Testis (tissue), 2 donors: ENCODE measurements at regions not wholly inside any gene's neighbourhood (a gene's known extent, or its start where the extent isn't known, plus 50 kb on each side); places are given as distances from the start of the nearest gene placed in this dataset.
A peak's percentile ranks its signal among the peaks of the same experiment; 100 is the strongest.
"Not testable (repeated sequence)": the region's sequence is repeated elsewhere in the genome, so short reads cannot be mapped to it uniquely, and the experiment has no call there.

Source experiments
- DNase-seq: peaks from one replicate; pipeline ENCODE4 v3.0.0-alpha.2; 2019
- H3K27ac ChIP-seq, 2 donors: fragments of 200-600 bp; sonication (generic); one replicate each; pipeline ENCODE4 v1.5.1; 2019
- H3K27me3 ChIP-seq: fragments of 200-600 bp; sonication (generic); one replicate; pipeline ENCODE4 v1.5.1; 2019
- H3K36me3 ChIP-seq: fragments of 200-600 bp; sonication (generic); one replicate; pipeline ENCODE4 v1.5.1; 2017; ENCODE audit warnings: low read depth; ENCODE audit errors: missing control alignments
- H3K4me1 ChIP-seq: fragments of 200-600 bp; sonication (generic); one replicate; pipeline ENCODE4 v1.5.1; 2019
- H3K4me3 ChIP-seq, 2 donors: fragments of 200-600 bp; sonication (generic); one replicate each; pipeline ENCODE4 v1.5.1; 2017 to 2019
- H3K9me3 ChIP-seq: fragments of 200-600 bp; sonication (generic); one replicate; pipeline ENCODE4 v1.5.1; 2017
- POLR2A ChIP-seq: fragments of 450-650 bp; IDR thresholded peaks from one replicate; pipeline ENCODE4 v1.6.1; 2017; ENCODE audit warnings: antibody characterized with exemption, mild to moderate bottlenecking, moderate library complexity
- WGBS, 2 donors: methylation state at CpG; one replicate each; pipeline ENCODE4 v1.1.5; 2018; 5-methylcytosine and 5-hydroxymethylcytosine counted together
- intact Hi-C: fragments of 100-400 bp; cut with DNase I; formaldehyde crosslinking; loops from one replicate; pipeline ENCODE4 v1.15.1; 2023; ENCODE audit warnings: low total_unique reads
- TF ChIP-seq, protein P1 (sequence below), 3 experiments: fragments of 450-650 bp in 2 of 3; fragments of 200-600 bp in 1 of 3; sonication (generic) in 1 of 3; IDR thresholded peaks; one replicate each; pipeline ENCODE4 v1.5.1; 2016 to 2019; ENCODE audit warnings: antibody characterized with exemption in 3 of 3, mild to moderate bottlenecking in 2 of 3, moderate library complexity in 1 of 3

DNA sequence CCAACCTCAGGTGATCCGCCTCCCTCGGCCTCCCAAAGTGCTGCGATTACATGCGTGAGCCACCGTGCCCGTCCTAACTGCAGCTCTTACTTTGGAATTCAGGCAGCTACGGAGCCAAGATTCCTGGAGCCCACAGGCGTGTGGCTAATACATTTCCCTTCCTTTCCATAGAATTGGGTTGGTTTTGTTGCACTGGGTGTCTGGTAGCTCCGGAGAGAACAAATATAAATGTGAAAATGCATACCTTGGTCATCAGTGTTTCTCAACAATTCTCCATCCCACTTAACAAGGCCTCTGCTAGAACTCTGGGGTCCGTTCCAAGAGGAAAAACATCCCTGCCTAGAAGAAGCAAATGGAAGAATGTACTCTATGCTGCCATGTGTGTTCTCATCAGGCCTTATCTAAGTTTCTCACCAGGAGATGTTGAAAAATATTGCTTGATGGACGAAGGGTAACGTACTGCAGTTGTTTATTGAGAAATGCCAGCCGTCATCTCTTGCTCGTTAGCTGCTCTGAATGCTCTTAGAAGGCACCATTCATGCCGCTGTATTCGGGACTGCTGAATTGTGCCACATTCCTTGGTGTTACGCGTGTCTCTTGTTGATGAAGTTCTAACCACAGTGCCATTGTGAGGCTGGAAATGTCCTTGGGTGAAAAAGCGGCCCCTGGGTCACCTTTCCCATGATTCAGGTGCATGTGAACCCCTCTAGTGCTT is 50.5 kb upstream of the CD99 start:
- 94 to 95% methylated on average over 19 of the region's 19 CpGs for WGBS, 2 donors
- DNase-seq = no peak
- Histone ChIP-seq H3K4me1 (no peaks in the 10 kb centered on the region), H3K27ac (no peak overlapping the region), H3K4me3 (no peak overlapping the region), H3K9me3 (no peaks in the 10 kb centered on the region), H3K36me3 (no peaks in the 10 kb centered on the region), H3K27me3 (no peaks in the 10 kb centered on the region)
- intact Hi-C loops = no loop called here
- no peak for TF ChIP-seq POLR2A
- TF ChIP-seq, protein P1, sequence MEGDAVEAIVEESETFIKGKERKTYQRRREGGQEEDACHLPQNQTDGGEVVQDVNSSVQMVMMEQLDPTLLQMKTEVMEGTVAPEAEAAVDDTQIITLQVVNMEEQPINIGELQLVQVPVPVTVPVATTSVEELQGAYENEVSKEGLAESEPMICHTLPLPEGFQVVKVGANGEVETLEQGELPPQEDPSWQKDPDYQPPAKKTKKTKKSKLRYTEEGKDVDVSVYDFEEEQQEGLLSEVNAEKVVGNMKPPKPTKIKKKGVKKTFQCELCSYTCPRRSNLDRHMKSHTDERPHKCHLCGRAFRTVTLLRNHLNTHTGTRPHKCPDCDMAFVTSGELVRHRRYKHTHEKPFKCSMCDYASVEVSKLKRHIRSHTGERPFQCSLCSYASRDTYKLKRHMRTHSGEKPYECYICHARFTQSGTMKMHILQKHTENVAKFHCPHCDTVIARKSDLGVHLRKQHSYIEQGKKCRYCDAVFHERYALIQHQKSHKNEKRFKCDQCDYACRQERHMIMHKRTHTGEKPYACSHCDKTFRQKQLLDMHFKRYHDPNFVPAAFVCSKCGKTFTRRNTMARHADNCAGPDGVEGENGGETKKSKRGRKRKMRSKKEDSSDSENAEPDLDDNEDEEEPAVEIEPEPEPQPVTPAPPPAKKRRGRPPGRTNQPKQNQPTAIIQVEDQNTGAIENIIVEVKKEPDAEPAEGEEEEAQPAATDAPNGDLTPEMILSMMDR (IDR thresholded peaks at IDR 0.05) = no peak

DNA sequence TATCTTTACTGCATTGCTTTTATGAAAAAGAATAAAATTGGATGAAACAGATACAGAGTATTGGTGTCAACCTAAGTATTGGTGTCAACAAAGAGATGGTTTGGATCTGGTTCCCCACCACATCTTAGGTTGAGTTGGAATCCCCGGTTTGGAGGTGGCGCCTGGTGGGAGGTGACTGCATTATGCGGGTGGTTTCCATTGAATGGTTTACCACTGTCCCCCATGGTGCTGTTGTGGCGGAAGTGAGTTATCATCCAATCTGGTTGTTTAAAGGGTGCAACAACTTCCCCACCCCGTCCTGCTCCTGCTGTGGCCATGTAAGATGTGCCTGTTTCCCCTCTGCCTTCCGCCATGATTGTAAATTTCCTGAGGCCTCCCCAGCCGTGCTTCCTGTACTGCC is 52.8 kb upstream of the CD99 start:
- Histone ChIP-seq H3K36me3 (no peaks in the 10 kb centered on the region), H3K27ac (no peak overlapping the region), H3K4me1 (no peaks in the 10 kb centered on the region), H3K9me3 (no peaks in the 10 kb centered on the region), H3K27me3 (no peaks in the 10 kb centered on the region), H3K4me3 (no peak overlapping the region)
- no peak for DNase-seq
- no peak for TF ChIP-seq POLR2A
- intact Hi-C loops = no loop called here
- WGBS, 2 donors = 87 to 89% methylated on average over 7 of the region's 7 CpGs

DNA sequence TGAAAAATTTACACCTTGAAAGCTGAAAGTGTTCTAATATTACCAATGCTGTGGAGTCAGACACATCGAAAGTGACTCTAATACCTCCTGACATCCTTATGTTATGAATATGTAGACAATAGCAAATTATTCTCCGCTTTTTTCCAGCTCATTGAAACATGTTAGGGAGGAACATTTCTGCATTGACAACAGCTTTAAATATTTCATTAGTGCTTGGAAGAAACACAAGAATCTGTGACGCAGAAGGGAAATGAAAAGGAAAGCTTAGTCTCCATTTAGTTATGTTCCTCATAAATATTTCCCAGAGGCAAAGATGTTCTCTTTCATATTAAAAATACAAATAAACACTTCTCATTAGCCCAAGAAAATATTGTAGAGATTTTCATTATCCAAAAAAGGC is 55.8 kb upstream of the CD99 start:
- intact Hi-C loops = no loop called here
- Histone ChIP-seq H3K27me3 (no peaks in the 10 kb centered on the region), H3K36me3 (no peaks in the 10 kb centered on the region), H3K9me3 (no peaks in the 10 kb centered on the region), H3K4me1 (no peaks in the 10 kb centered on the region), H3K27ac (peak overlapping the region in 1 of 2 donors; percentile 56), H3K4me3 (no peak overlapping the region)
- TF ChIP-seq POLR2A = no peak
- TF ChIP-seq, protein P1 (IDR thresholded peaks at IDR 0.05) = no peak
- no peak for DNase-seq
- 58 to 75% methylated on average over 3 of the region's 3 CpGs for WGBS, 2 donors

DNA sequence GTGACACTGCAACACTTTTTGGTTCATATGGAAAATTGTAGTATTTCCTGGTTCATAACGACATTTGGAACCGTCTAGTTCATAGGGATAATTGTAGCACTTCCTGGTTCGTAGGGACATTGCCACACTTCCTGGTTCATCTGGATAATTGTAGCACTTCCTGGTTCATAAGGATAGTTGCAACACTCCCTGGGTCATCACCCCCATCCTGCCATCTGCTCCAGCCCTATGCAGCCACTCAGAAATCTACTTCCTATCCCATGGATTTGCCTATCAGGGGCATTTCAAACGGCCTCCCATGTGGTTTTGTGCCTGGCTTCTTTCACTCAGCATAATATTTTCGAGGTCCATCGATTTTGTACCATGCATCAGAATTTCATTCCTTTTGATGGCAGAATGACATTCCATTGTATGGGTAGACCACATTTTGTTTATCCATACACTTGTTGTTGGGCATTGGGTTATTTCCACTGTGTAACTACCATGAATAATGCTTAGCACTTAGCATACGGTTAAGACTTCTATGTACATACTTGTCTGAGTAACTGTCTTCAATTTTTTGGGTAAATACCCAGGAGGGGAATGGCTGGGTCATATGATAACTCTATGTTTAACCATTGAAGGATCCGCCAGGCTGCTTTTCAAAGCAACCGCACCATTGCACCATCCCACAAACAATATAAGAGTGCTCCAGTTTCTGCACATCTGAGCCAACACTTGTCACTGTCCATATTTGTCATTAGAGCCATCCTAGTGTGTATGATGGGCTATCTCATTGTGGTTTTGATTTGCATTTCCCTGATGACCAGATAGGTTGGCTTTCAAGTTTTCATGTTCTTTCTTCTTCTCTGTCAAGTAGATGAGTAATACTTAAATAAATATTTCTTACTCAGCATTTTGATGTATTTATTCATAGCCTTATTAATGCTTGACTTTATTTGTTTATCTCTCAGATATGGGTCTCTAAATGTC is 58.3 kb upstream of the CD99 start:
- no peak for DNase-seq
- H3K4me1 ChIP-seq = no peaks in the 10 kb centered on the region
- H3K27me3 ChIP-seq = no peaks in the 10 kb centered on the region
- H3K9me3 ChIP-seq = no peaks in the 10 kb centered on the region
- H3K36me3 ChIP-seq = no peaks in the 10 kb centered on the region
- intact Hi-C loops = no loop called here
- H3K4me3 ChIP-seq = no peak overlapping the region
- TF ChIP-seq, protein P1 (IDR thresholded peaks at IDR 0.05) = no peak
- TF ChIP-seq POLR2A = no peak
- H3K27ac ChIP-seq = no peak overlapping the region
- WGBS, 2 donors = 92 to 94% methylated on average over 9 of the region's 9 CpGs

DNA sequence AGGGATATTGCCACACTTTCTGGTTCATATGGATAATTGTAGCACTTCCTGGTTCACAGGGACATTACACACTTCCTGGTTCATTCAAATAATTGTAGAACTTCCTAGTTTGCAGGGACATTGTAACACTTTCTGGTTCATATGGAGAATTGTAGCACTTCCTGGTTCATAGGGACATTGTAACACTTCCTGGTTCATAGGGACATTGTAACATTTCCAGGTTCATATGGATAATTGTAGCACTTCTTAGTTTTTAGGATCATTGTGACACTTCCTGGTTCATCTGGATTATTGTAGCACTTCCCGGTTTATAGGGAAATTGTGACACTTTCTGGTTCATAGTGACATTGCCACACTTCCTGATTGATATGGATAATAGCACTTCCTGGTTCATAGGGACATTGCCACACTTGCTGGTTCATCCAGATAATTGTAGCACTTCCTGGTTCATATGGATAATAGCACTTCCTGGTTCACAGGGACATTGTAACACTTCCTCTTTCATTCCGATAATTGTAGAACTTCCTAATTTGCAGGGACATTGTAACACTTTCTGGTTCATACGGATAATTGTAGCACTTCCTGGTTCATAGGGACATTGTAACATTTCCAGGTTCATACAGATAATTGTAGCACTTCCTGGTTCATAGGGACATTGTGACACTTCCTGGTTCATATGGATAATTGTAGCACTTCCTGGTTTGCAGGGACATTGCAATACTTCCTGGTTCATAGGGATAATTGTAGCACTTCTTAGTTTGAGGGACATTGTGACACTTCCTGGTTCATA is 59.2 kb upstream of the CD99 start:
- Histone ChIP-seq H3K9me3 (no peaks in the 10 kb centered on the region), H3K27me3 (no peaks in the 10 kb centered on the region), H3K27ac (peak overlapping the region in 1 of 2 donors; percentile 82), H3K36me3 (no peaks in the 10 kb centered on the region), H3K4me1 (no peaks in the 10 kb centered on the region), H3K4me3 (no peak overlapping the region)
- intact Hi-C loops = no loop called here
- no peak for TF ChIP-seq POLR2A
- TF ChIP-seq, protein P1 (IDR thresholded peaks at IDR 0.05) = no peak
- 51 to 58% methylated on average over 3 of the region's 3 CpGs for WGBS, 2 donors
- no peak for DNase-seq

DNA sequence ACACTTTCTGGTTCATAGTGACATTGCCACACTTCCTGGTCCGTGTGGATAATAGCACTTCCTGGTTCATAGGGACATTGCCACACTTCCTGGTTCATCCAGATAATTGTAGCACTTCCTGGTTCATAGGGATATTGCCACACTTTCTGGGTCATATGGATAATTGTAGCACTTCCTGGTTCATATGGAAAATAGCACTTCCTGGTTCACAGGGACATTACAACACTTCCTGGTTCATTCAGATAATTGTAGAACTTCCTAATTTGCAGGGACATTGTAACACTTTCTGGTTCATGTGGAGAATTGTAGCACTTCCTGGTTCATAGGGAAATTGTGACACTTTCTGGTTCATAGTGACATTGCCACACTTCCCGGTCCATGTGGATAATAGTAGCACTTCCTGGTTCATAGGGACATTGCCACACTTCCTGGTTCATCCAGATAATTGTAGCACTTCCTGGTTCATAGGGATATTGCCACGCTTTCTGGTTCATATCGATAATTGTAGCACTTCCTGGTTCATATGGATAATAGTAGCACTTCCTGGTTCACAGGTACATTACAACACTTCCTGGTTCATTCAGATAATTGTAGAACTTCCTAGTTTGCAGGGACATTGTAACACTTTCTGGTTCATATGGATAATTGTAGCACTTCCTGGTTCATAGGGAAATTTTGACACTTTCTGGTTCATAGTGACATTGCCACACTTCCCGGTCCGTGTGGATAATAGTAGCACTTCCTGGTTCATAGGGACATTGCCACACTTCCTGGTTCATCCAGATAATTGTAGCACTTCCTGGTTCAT is 60.0 kb upstream of the CD99 start:
- H3K4me1 ChIP-seq, intact Hi-C loops, H3K36me3 ChIP-seq, H3K27me3 ChIP-seq, H3K9me3 ChIP-seq, H3K4me3 ChIP-seq: not testable (repeated sequence)
- WGBS, 2 donors = 89% methylated on average over 6 of the region's 6 CpGs
- peak overlapping the region; percentile 82 to 85 for H3K27ac ChIP-seq
- peak; percentile 67 for DNase-seq
